ENCODE measurements at regions not wholly inside any gene's neighbourhood (a gene's known extent, or its start where the extent isn't known, plus 50 kb on each side); places are given as distances from the start of the nearest gene placed in this dataset.

GRCh38 chr9:28293369-28294090, 720.2 kb upstream of the C9orf72 start:
- DNase-seq (ENCODE audit: low read depth in 1 of 2, low spot score in 1 of 2) = no peak

- DNase-seq (ENCODE audit: low read depth in 1 of 2, low spot score in 1 of 2) = no peak
These were observed 728.0 kb upstream of the C9orf72 start for GRCh38 chr9:28301281-28301680.

- DNase-seq (ENCODE audit: low read depth in 1 of 2, low spot score in 1 of 2) = no peak
These were observed 744.5 kb upstream of the C9orf72 start for GRCh38 chr9:28317745-28318144.

GRCh38 chr9:28318515-28318914, 745.2 kb upstream of the C9orf72 start:
- no peak for DNase-seq (ENCODE audit: low read depth in 1 of 2, low spot score in 1 of 2)

GRCh38 chr9:28319981-28320380, 746.7 kb upstream of the C9orf72 start:
- DNase-seq (ENCODE audit: low read depth in 1 of 2, low spot score in 1 of 2) = no peak

GRCh38 chr9:28320616-28321015, 747.3 kb upstream of the C9orf72 start:
- DNase-seq (ENCODE audit: low read depth in 1 of 2, low spot score in 1 of 2) = no peak

GRCh38 chr9:28329323-28329722, 756.0 kb upstream of the C9orf72 start:
- no peak for DNase-seq (ENCODE audit: low read depth in 1 of 2, low spot score in 1 of 2)

- DNase-seq (ENCODE audit: low read depth in 1 of 2, low spot score in 1 of 2) = no peak
These were observed 759.4 kb upstream of the C9orf72 start for GRCh38 chr9:28332648-28333047.

GRCh38 chr9:28341913-28342312, 768.6 kb upstream of the C9orf72 start:
- DNase-seq (ENCODE audit: low read depth in 1 of 2, low spot score in 1 of 2) = no peak

GRCh38 chr9:28342815-28343338, 769.6 kb upstream of the C9orf72 start:
- DNase-seq (ENCODE audit: low read depth in 1 of 2, low spot score in 1 of 2) = no peak

GRCh38 chr9:28363151-28363562, 789.9 kb upstream of the C9orf72 start:
- no peak for DNase-seq (ENCODE audit: low read depth in 1 of 2, low spot score in 1 of 2)

GRCh38 chr9:28365020-28365640, 791.8 kb upstream of the C9orf72 start:
- DNase-seq (ENCODE audit: low read depth in 1 of 2, low spot score in 1 of 2) = no peak

- DNase-seq (ENCODE audit: low read depth in 1 of 2, low spot score in 1 of 2) = no peak
These were observed 792.4 kb upstream of the C9orf72 start for GRCh38 chr9:28365728-28366127.

GRCh38 chr9:28378231-28378630, 805.0 kb upstream of the C9orf72 start:
- no peak for DNase-seq (ENCODE audit: low read depth in 1 of 2, low spot score in 1 of 2)

- DNase-seq (ENCODE audit: low read depth in 1 of 2, low spot score in 1 of 2) = no peak
These were observed 805.8 kb upstream of the C9orf72 start for GRCh38 chr9:28379082-28379481.

- no peak for DNase-seq (ENCODE audit: low read depth in 1 of 2, low spot score in 1 of 2)
These were observed 816.1 kb upstream of the C9orf72 start for GRCh38 chr9:28389411-28389810.

GRCh38 chr9:28394774-28395173, 821.5 kb upstream of the C9orf72 start:
- DNase-seq (ENCODE audit: low read depth in 1 of 2, low spot score in 1 of 2) = no peak

GRCh38 chr9:28396058-28396457, 822.8 kb upstream of the C9orf72 start:
- no peak for DNase-seq (ENCODE audit: low read depth in 1 of 2, low spot score in 1 of 2)

- no peak for DNase-seq (ENCODE audit: low read depth in 1 of 2, low spot score in 1 of 2)
These were observed 834.1 kb upstream of the C9orf72 start for GRCh38 chr9:28407351-28407750.

- DNase-seq (ENCODE audit: low read depth in 1 of 2, low spot score in 1 of 2) = no peak
These were observed 836.6 kb upstream of the C9orf72 start for GRCh38 chr9:28409919-28410318.

- DNase-seq (ENCODE audit: low read depth in 1 of 2, low spot score in 1 of 2) = no peak
These were observed 837.1 kb upstream of the C9orf72 start for GRCh38 chr9:28410411-28410810.

- DNase-seq (ENCODE audit: low read depth in 1 of 2, low spot score in 1 of 2) = no peak
These were observed 840.2 kb upstream of the C9orf72 start for GRCh38 chr9:28413471-28413870.

GRCh38 chr9:28423255-28423654, 850.0 kb upstream of the C9orf72 start:
- DNase-seq (ENCODE audit: low read depth in 1 of 2, low spot score in 1 of 2) = no peak

Measured in stimulated activated CD4-positive, alpha-beta T cell treated with anti-CD3 and anti-CD28 coated beads, Interleukin-15, amount 100 ng/mL, for 1 hour (primary cell).